ENCODE measurements at regions not wholly inside any gene's neighbourhood (a gene's known extent, or its start where the extent isn't known, plus 50 kb on each side); places are given as distances from the start of the nearest gene placed in this dataset.

GRCh38 chr6:23301556-23301955, 732.2 kb downstream of the HDGFL1 start:
- Histone ChIP-seq H3K4me3 (ENCODE audit: low read depth, low read length) (no peak overlapping the region), H3K36me3 (ENCODE audit: control insufficient read depth in 2 of 2, insufficient read depth in 1 of 2, low read length in 2 of 2) (no peaks in the 10 kb centered on the region), H3K9me3 (ENCODE audit: control insufficient read depth, insufficient read depth, low read depth, low read length) (no peaks in the 10 kb centered on the region), H3K27ac (ENCODE audit: extremely low read depth, low read depth, low read length) (no peak overlapping the region), H3K4me1 (ENCODE audit: control insufficient read depth, insufficient read depth, low read length) (no peaks in the 10 kb centered on the region)
- ChIA-PET POLR2A (no interaction called here), CTCF (no interaction called here)
- no peak for TF ChIP-seq SCRT2 (tag by site-specific recombination; IDR thresholded peaks at IDR 0.05)

GRCh38 chr6:23302514-23302913, 733.1 kb downstream of the HDGFL1 start:
- CTCF ChIA-PET, result no interaction called here
- Histone ChIP-seq H3K36me3 (ENCODE audit: control insufficient read depth in 2 of 2, insufficient read depth in 1 of 2, low read length in 2 of 2) (no peaks in the 10 kb centered on the region), H3K27ac (ENCODE audit: extremely low read depth, low read depth, low read length) (no peak overlapping the region), H3K9me3 (ENCODE audit: control insufficient read depth, insufficient read depth, low read depth, low read length) (no peaks in the 10 kb centered on the region), H3K4me1 (ENCODE audit: control insufficient read depth, insufficient read depth, low read length) (no peaks in the 10 kb centered on the region), H3K4me3 (ENCODE audit: low read depth, low read length) (no peak overlapping the region)
- POLR2A ChIA-PET, result no interaction called here
- TF ChIP-seq OVOL3 (tag by site-specific recombination; IDR thresholded peaks at IDR 0.05), result no peak
- no peak for TF ChIP-seq WT1 (tag by site-specific recombination; IDR thresholded peaks at IDR 0.05)
- TF ChIP-seq ZNF639 (tag by site-specific recombination; IDR thresholded peaks at IDR 0.05), result no peak
- TF ChIP-seq ZSCAN5A (tag by site-specific recombination; IDR thresholded peaks at IDR 0.05), result no peak
- no peak for TF ChIP-seq ZNF140 (tag by site-specific recombination; IDR thresholded peaks at IDR 0.05)
- no peak for TF ChIP-seq ZNF324 (tag by site-specific recombination; IDR thresholded peaks at IDR 0.05)
- no peak for TF ChIP-seq ZNF488 (tag by site-specific recombination; IDR thresholded peaks at IDR 0.05)
- no peak for TF ChIP-seq KLF8 (tag by site-specific recombination; IDR thresholded peaks at IDR 0.05)
- no peak for TF ChIP-seq ZNF624 (tag by site-specific recombination; IDR thresholded peaks at IDR 0.05)
- TF ChIP-seq ZNF529 (tag by site-specific recombination; IDR thresholded peaks at IDR 0.05; ENCODE audit: insufficient replicate concordance), result no peak
- no peak for TF ChIP-seq ZBTB20 (tag by site-specific recombination; IDR thresholded peaks at IDR 0.05)
- no peak for TF ChIP-seq ZNF692 (tag by site-specific recombination; IDR thresholded peaks at IDR 0.05)
- TF ChIP-seq PBX3 (CRISPR knock-in tag; IDR thresholded peaks at IDR 0.05), result no peak
- no peak for TF ChIP-seq BCL11B (tag by site-specific recombination; IDR thresholded peaks at IDR 0.05; ENCODE audit: low read depth)
- no peak for TF ChIP-seq ZNF544 (tag by site-specific recombination; IDR thresholded peaks at IDR 0.05)

- CTCF ChIA-PET, result no interaction called here
- no peaks in the 10 kb centered on the region for H3K9me3 ChIP-seq (ENCODE audit: control insufficient read depth, insufficient read depth, low read depth, low read length)
- H3K36me3 ChIP-seq (ENCODE audit: control insufficient read depth in 2 of 2, insufficient read depth in 1 of 2, low read length in 2 of 2), result no peaks in the 10 kb centered on the region
- POLR2A ChIA-PET, result no interaction called here
- TF ChIP-seq ZNF558 (tag by site-specific recombination; IDR thresholded peaks at IDR 0.05) (no peak), ZNF776 (tag by site-specific recombination; IDR thresholded peaks at IDR 0.05; ENCODE audit: borderline replicate concordance) (no peak), ZFP37 (tag by site-specific recombination; IDR thresholded peaks at IDR 0.05) (no peak), ZNF639 (tag by site-specific recombination; IDR thresholded peaks at IDR 0.05) (no peak), ZBTB21 (tag by site-specific recombination; IDR thresholded peaks at IDR 0.05) (no peak), ZNF354C (tag by site-specific recombination; IDR thresholded peaks at IDR 0.05; ENCODE audit: borderline replicate concordance, low read depth) (no peak), ZNF549 (tag by site-specific recombination; IDR thresholded peaks at IDR 0.05) (no peak), ZNF391 (tag by site-specific recombination; IDR thresholded peaks at IDR 0.05; ENCODE audit: borderline replicate concordance, low read depth) (no peak), ZNF521 (tag by site-specific recombination; IDR thresholded peaks at IDR 0.05) (no peak), ZNF621 (tag by site-specific recombination; IDR thresholded peaks at IDR 0.05) (no peak), SP2 (tag by site-specific recombination; IDR thresholded peaks at IDR 0.05) (no peak)
- H3K4me3 ChIP-seq (ENCODE audit: low read depth, low read length), result no peak overlapping the region
- no peak overlapping the region for H3K27ac ChIP-seq (ENCODE audit: extremely low read depth, low read depth, low read length)
- no peaks in the 10 kb centered on the region for H3K4me1 ChIP-seq (ENCODE audit: control insufficient read depth, insufficient read depth, low read length)
These were observed 736.1 kb downstream of the HDGFL1 start for GRCh38 chr6:23305325-23305943.
